Keratinocyte (primary cell): ENCODE measurements at regions not wholly inside any gene's neighbourhood (a gene's known extent, or its start where the extent isn't known, plus 50 kb on each side); places are given as distances from the start of the nearest gene placed in this dataset.

ENCODE experiments used
- DNase-seq: peaks from one replicate; pipeline ENCODE4 v3.0.0-alpha.2; 2011; ENCODE audit warnings: low read depth, missing footprints, low spot score
- FAIRE-seq: peaks from 2 replicates; lab custom pipeline; 2011; peaks lifted over from hg19 to GRCh38; lab: Jason Lieb, UNC
- H2AFZ ChIP-seq: 2 replicates; pipeline ENCODE4 v1.6.0; 2012; ENCODE audit warnings: low read length, control low read depth, inconsistent platforms; ENCODE audit not compliant: control insufficient read depth
- H3K27ac ChIP-seq: 2 replicates; pipeline ENCODE4 v1.5.1; 2011; ENCODE audit warnings: low read length; ENCODE audit not compliant: control insufficient read depth, insufficient read depth
- H3K27me3 ChIP-seq: 3 replicates; pipeline ENCODE4 v1.6.0; 2011; ENCODE audit warnings: low read length; ENCODE audit not compliant: control insufficient read depth, insufficient read depth; ENCODE audit errors: extremely low read depth
- H3K36me3 ChIP-seq, 2 experiments: 2 replicates in 1 of 2; 3 replicates in 1 of 2; pipeline ENCODE4 v1.5.1; 2011; ENCODE audit warnings: low read length in 2 of 2, mild to moderate bottlenecking in 1 of 2; ENCODE audit not compliant: control insufficient read depth in 2 of 2, insufficient read depth in 2 of 2; ENCODE audit errors: extremely low read depth in 1 of 2
- H3K4me1 ChIP-seq: 3 replicates; pipeline ENCODE4 v1.5.1; 2011; ENCODE audit warnings: low read length; ENCODE audit not compliant: control insufficient read depth, insufficient read depth; ENCODE audit errors: extremely low read depth
- H3K4me2 ChIP-seq: 3 replicates; pipeline ENCODE4 v1.6.0; 2011; ENCODE audit warnings: low read depth, low read length; ENCODE audit not compliant: control insufficient read depth, insufficient read depth; ENCODE audit errors: extremely low read depth
- H3K4me3 ChIP-seq, 3 experiments: fragments of 200-600 bp in 1 of 3; sonication (generic) in 1 of 3; 2 replicates in 2 of 3; 3 replicates in 1 of 3; pipeline ENCODE4 v1.5.1; 2011 to 2016; ENCODE audit warnings: low read length in 3 of 3, mild to moderate bottlenecking in 3 of 3, control low read depth in 2 of 3, inconsistent platforms in 1 of 3, low read depth in 1 of 3, mixed read lengths in 1 of 3, mixed run types in 1 of 3, moderate library complexity in 1 of 3; ENCODE audit not compliant: control insufficient read depth in 2 of 3, insufficient read depth in 2 of 3; ENCODE audit errors: extremely low read depth in 1 of 3
- H3K79me2 ChIP-seq: 2 replicates; pipeline ENCODE4 v1.6.0; 2012; ENCODE audit warnings: low read length; ENCODE audit not compliant: control insufficient read depth, insufficient read depth
- H3K9ac ChIP-seq: 3 replicates; pipeline ENCODE4 v1.6.0; 2011; ENCODE audit warnings: low read length; ENCODE audit not compliant: control insufficient read depth, insufficient read depth; ENCODE audit errors: extremely low read depth
- H3K9me1 ChIP-seq: 3 replicates; pipeline ENCODE4 v1.6.0; 2011; ENCODE audit warnings: low read length; ENCODE audit not compliant: control insufficient read depth, insufficient read depth; ENCODE audit errors: extremely low read depth
- H3K9me3 ChIP-seq: 2 replicates; pipeline ENCODE4 v1.5.1; 2012; ENCODE audit warnings: low read depth, low read length; ENCODE audit not compliant: control insufficient read depth
- H4K20me1 ChIP-seq: 3 replicates; pipeline ENCODE4 v1.6.0; 2011; ENCODE audit warnings: low read length; ENCODE audit not compliant: control insufficient read depth, insufficient read depth; ENCODE audit errors: extremely low read depth
- CTCF ChIP-seq, 3 experiments: IDR thresholded peaks in 1 of 3; conservative IDR thresholded peaks in 1 of 3; optimal IDR thresholded peaks in 1 of 3; 2 replicates in 2 of 3; 3 replicates in 1 of 3; pipeline versions ENCODE3 to v1.5.1; 2011; ENCODE audit warnings: low read length in 3 of 3, mild to moderate bottlenecking in 3 of 3, moderate library complexity in 2 of 3, control low read depth in 1 of 3, inconsistent platforms in 1 of 3; ENCODE audit not compliant: insufficient read depth in 2 of 3; ENCODE audit errors: extremely low read depth in 1 of 3
- EZH2 ChIP-seq: IDR thresholded peaks from one replicate; pipeline ENCODE4 v1.6.1; 2012; ENCODE audit warnings: inconsistent platforms, mild to moderate bottlenecking, low read length, moderate library complexity
- dilution Hi-C: fragments of 300-500 bp; cut with MboI; formaldehyde crosslinking; loops from one replicate; pipeline ENCODE4 v1.7.0; 2020; ENCODE audit warnings: low sequenced_read_pairs; ENCODE audit not compliant: extremely low pct_ligation_motif_present

DNA sequence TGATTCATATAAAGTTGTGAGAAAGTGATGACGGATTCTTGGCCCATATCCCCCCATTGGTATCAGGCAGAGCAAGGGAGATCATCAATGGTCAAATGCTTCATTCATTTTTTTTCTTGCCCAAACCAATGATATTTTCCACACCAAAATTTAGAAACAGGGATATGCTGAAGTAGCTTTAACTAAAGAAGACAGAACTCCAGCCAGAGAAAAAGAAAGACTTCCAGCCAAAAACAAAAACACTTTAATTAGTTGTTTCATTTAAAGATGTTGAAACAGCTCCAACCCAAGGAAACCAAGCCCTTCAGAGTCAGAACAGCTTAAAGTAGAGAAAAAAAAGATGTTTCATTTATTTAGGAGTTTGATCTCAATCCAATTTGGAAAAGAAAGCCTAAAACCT, 358.9 kb upstream of the NBEA start:
- Histone ChIP-seq H3K4me2 (no peak overlapping the region), H3K79me2 (no peaks in the 10 kb centered on the region), H3K4me1 (no peaks in the 10 kb centered on the region), H3K27ac (no peak overlapping the region), H3K36me3 (no peaks in the 10 kb centered on the region), H3K4me3 (no peak overlapping the region), H3K9me1 (no peaks in the 10 kb centered on the region), H2AFZ (no peak overlapping the region), H4K20me1 (no peaks in the 10 kb centered on the region), H3K27me3 (no peaks in the 10 kb centered on the region), H3K9me3 (no peaks in the 10 kb centered on the region), H3K9ac (no peak overlapping the region)
- FAIRE-seq (no peak), DNase-seq (no peak)
- TF ChIP-seq EZH2 (no peak), CTCF (optimal IDR thresholded peaks at IDR 0.05 in 1 of 3, IDR thresholded peaks at IDR 0.05 in 1 of 3, conservative IDR thresholded peaks at IDR 0.05 in 1 of 3; ENCODE audit: extremely low read depth in 1 of 3, insufficient read depth in 2 of 3, low read length in 3 of 3) (no peak)
- dilution Hi-C loops, result no loop called here

- Histone ChIP-seq H3K9me3 (no peaks in the 10 kb centered on the region), H3K9me1 (no peaks in the 10 kb centered on the region), H3K9ac (no peak overlapping the region), H3K4me2 (no peak overlapping the region), H3K36me3 (no peaks in the 10 kb centered on the region), H2AFZ (no peak overlapping the region), H3K4me1 (no peaks in the 10 kb centered on the region), H3K4me3 (no peak overlapping the region), H3K79me2 (no peaks in the 10 kb centered on the region), H3K27me3 (no peaks in the 10 kb centered on the region), H3K27ac (no peak overlapping the region), H4K20me1 (no peaks in the 10 kb centered on the region)
- FAIRE-seq (no peak), DNase-seq (no peak)
- TF ChIP-seq EZH2, result no peak
- no peak for TF ChIP-seq CTCF (optimal IDR thresholded peaks at IDR 0.05 in 1 of 3, IDR thresholded peaks at IDR 0.05 in 1 of 3, conservative IDR thresholded peaks at IDR 0.05 in 1 of 3; ENCODE audit: extremely low read depth in 1 of 3, insufficient read depth in 2 of 3, low read length in 3 of 3)
- dilution Hi-C loops, result no loop called here
Observed at GRCh38 chr13:34587576-34587975, 354.5 kb upstream of the NBEA start.
